ENCODE measurements at regions not wholly inside any gene's neighbourhood (a gene's known extent, or its start where the extent isn't known, plus 50 kb on each side); places are given as distances from the start of the nearest gene placed in this dataset.
A peak's percentile ranks its signal among the peaks of the same experiment; 100 is the strongest.

GRCh38 chr2:71744781-71745180 is 291.4 kb downstream of the DYSF start:
- H3K9ac ChIP-seq (ENCODE audit: low read depth, low read length, poor library complexity) = no peak overlapping the region
- no peak overlapping the region for H3K4me2 ChIP-seq (ENCODE audit: insufficient read depth, low read length, poor library complexity, severe bottlenecking)
- H2BK12ac ChIP-seq (ENCODE audit: low read length) = no peak overlapping the region
- DNase-seq (ENCODE audit: low spot score) = no peak
- no peaks in the 10 kb centered on the region for H3K27me3 ChIP-seq (ENCODE audit: control insufficient read depth in 3 of 3, insufficient read depth in 3 of 3, low read depth in 1 of 3, low read length in 3 of 3)
- WGBS, 2 donors (ENCODE audit: extremely low coverage in 2 of 2, insufficient read length in 2 of 2, insufficient replicate concordance in 1 of 2) = no CpG with 5 or more reads among the region's 6 CpGs
- H3K18ac ChIP-seq (ENCODE audit: low read length) = no peak overlapping the region
- H4K91ac ChIP-seq (ENCODE audit: low read depth, low read length, poor library complexity) = no peak overlapping the region
- no peak overlapping the region for H2AK5ac ChIP-seq (ENCODE audit: low read depth, low read length)
- H3K4ac ChIP-seq (ENCODE audit: low read length) = no peak overlapping the region
- H3K36me3 ChIP-seq (replicated peaks in 1 of 2; ENCODE audit: control insufficient read depth in 2 of 2, insufficient read depth in 2 of 2, low read length in 2 of 2) = no peaks in the 10 kb centered on the region
- H3K14ac ChIP-seq (ENCODE audit: low read length) = no peak overlapping the region
- peaks cover 0 to 2% of the 10 kb centered on the region in 2 donors for H3K4me1 ChIP-seq (ENCODE audit: control insufficient read depth in 2 of 2, insufficient read depth in 1 of 2, low read depth in 1 of 2, low read length in 2 of 2)
- H3K23ac ChIP-seq (ENCODE audit: low read depth, low read length, poor library complexity) = no peak overlapping the region
- no peak overlapping the region for H2BK120ac ChIP-seq (ENCODE audit: low read depth, low read length)
- H3K4me3 ChIP-seq (ENCODE audit: low read length in 2 of 2) = no peak overlapping the region
- no peak overlapping the region for H2BK15ac ChIP-seq (ENCODE audit: low read length)
- peaks cover 0 to 3% of the 10 kb centered on the region in 2 donors for H3K9me3 ChIP-seq (replicated peaks in 1 of 2; ENCODE audit: control insufficient read depth in 2 of 2, insufficient read depth in 1 of 2, low read depth in 1 of 2, low read length in 2 of 2)
- H3K27ac ChIP-seq (replicated peaks; ENCODE audit: low read length) = no peak overlapping the region
- H2BK5ac ChIP-seq (ENCODE audit: low read length) = no peak overlapping the region
- no peaks in the 10 kb centered on the region for H3K79me1 ChIP-seq (ENCODE audit: low read depth, low read length)
- no peak overlapping the region for H4K8ac ChIP-seq (ENCODE audit: low read depth, low read length)
- no peak overlapping the region for H2AFZ ChIP-seq (ENCODE audit: low read length)

GRCh38 chr2:71743995-71744675 is 290.8 kb downstream of the DYSF start:
- no peak overlapping the region for H2BK5ac ChIP-seq (ENCODE audit: low read length)
- no peak overlapping the region for H3K27ac ChIP-seq (replicated peaks; ENCODE audit: low read length)

GRCh38 chr2:71742953-71743601 is 289.7 kb downstream of the DYSF start:
- WGBS, 2 donors (ENCODE audit: extremely low coverage in 2 of 2, insufficient read length in 2 of 2, insufficient replicate concordance in 1 of 2) = no CpG with 5 or more reads among the region's 16 CpGs
- Histone ChIP-seq H3K9me3 (replicated peaks in 1 of 2; ENCODE audit: control insufficient read depth in 2 of 2, insufficient read depth in 1 of 2, low read depth in 1 of 2, low read length in 2 of 2) (peaks cover 0 to 3% of the 10 kb centered on the region in 2 donors), H3K27ac (replicated peaks; ENCODE audit: low read length) (no peak overlapping the region)

More at GRCh38 chr2:71743995-71744675, 290.8 kb downstream of the DYSF start:
- Histone ChIP-seq H2BK120ac (ENCODE audit: low read depth, low read length) (no peak overlapping the region), H2BK12ac (ENCODE audit: low read length) (no peak overlapping the region), H3K18ac (ENCODE audit: low read length) (no peak overlapping the region), H3K9ac (ENCODE audit: low read depth, low read length, poor library complexity) (no peak overlapping the region), H3K9me3 (replicated peaks in 1 of 2; ENCODE audit: control insufficient read depth in 2 of 2, insufficient read depth in 1 of 2, low read depth in 1 of 2, low read length in 2 of 2) (peaks cover 0 to 3% of the 10 kb centered on the region in 2 donors), H4K91ac (ENCODE audit: low read depth, low read length, poor library complexity) (no peak overlapping the region), H2AFZ (ENCODE audit: low read length) (no peak overlapping the region), H3K27me3 (ENCODE audit: control insufficient read depth in 3 of 3, insufficient read depth in 3 of 3, low read depth in 1 of 3, low read length in 3 of 3) (no peaks in the 10 kb centered on the region), H3K4ac (ENCODE audit: low read length) (no peak overlapping the region), H3K14ac (ENCODE audit: low read length) (no peak overlapping the region), H3K79me1 (ENCODE audit: low read depth, low read length) (no peaks in the 10 kb centered on the region), H3K4me3 (ENCODE audit: low read length in 2 of 2) (no peak overlapping the region), H3K4me1 (ENCODE audit: control insufficient read depth in 2 of 2, insufficient read depth in 1 of 2, low read depth in 1 of 2, low read length in 2 of 2) (peaks cover 0 to 2% of the 10 kb centered on the region in 2 donors), H3K4me2 (ENCODE audit: insufficient read depth, low read length, poor library complexity, severe bottlenecking) (no peak overlapping the region), H3K23ac (ENCODE audit: low read depth, low read length, poor library complexity) (no peak overlapping the region), H4K8ac (ENCODE audit: low read depth, low read length) (no peak overlapping the region), H2AK5ac (ENCODE audit: low read depth, low read length) (no peak overlapping the region), H3K36me3 (replicated peaks in 1 of 2; ENCODE audit: control insufficient read depth in 2 of 2, insufficient read depth in 2 of 2, low read length in 2 of 2) (no peaks in the 10 kb centered on the region), H2BK15ac (ENCODE audit: low read length) (no peak overlapping the region)
- no CpG with 5 or more reads among the region's 6 CpGs for WGBS, 2 donors (ENCODE audit: extremely low coverage in 2 of 2, insufficient read length in 2 of 2, insufficient replicate concordance in 1 of 2)
- DNase-seq (ENCODE audit: low spot score) = no peak

GRCh38 chr2:71736986-71737385 is 283.6 kb downstream of the DYSF start:
- H3K79me1 ChIP-seq (ENCODE audit: low read depth, low read length) = peaks cover 1% of the 10 kb centered on the region
- WGBS, 2 donors (ENCODE audit: extremely low coverage in 2 of 2, insufficient read length in 2 of 2, insufficient replicate concordance in 1 of 2) = no CpG with 5 or more reads among the region's 4 CpGs
- H2AK5ac ChIP-seq (ENCODE audit: low read depth, low read length) = no peak overlapping the region
- no peak overlapping the region for H2BK12ac ChIP-seq (ENCODE audit: low read length)
- no peak overlapping the region for H3K4me3 ChIP-seq (ENCODE audit: low read length in 2 of 2)
- no peak overlapping the region for H3K18ac ChIP-seq (ENCODE audit: low read length)
- H3K36me3 ChIP-seq (replicated peaks in 1 of 2; ENCODE audit: control insufficient read depth in 2 of 2, insufficient read depth in 2 of 2, low read length in 2 of 2) = no peaks in the 10 kb centered on the region
- no peak overlapping the region for H2BK5ac ChIP-seq (ENCODE audit: low read length)
- H2BK120ac ChIP-seq (ENCODE audit: low read depth, low read length) = no peak overlapping the region
- peaks cover 0 to 3% of the 10 kb centered on the region in 2 donors for H3K9me3 ChIP-seq (replicated peaks in 1 of 2; ENCODE audit: control insufficient read depth in 2 of 2, insufficient read depth in 1 of 2, low read depth in 1 of 2, low read length in 2 of 2)
- no peak overlapping the region for H4K91ac ChIP-seq (ENCODE audit: low read depth, low read length, poor library complexity)
- DNase-seq (ENCODE audit: low spot score) = no peak
- no peak overlapping the region for H3K27ac ChIP-seq (replicated peaks; ENCODE audit: low read length)
- H2BK15ac ChIP-seq (ENCODE audit: low read length) = no peak overlapping the region
- H3K23ac ChIP-seq (ENCODE audit: low read depth, low read length, poor library complexity) = no peak overlapping the region
- no peak overlapping the region for H3K9ac ChIP-seq (ENCODE audit: low read depth, low read length, poor library complexity)
- no peaks in the 10 kb centered on the region for H3K4me1 ChIP-seq (ENCODE audit: control insufficient read depth in 2 of 2, insufficient read depth in 1 of 2, low read depth in 1 of 2, low read length in 2 of 2)
- no peak overlapping the region for H3K14ac ChIP-seq (ENCODE audit: low read length)
- no peaks in the 10 kb centered on the region for H3K27me3 ChIP-seq (ENCODE audit: control insufficient read depth in 3 of 3, insufficient read depth in 3 of 3, low read depth in 1 of 3, low read length in 3 of 3)
- H4K8ac ChIP-seq (ENCODE audit: low read depth, low read length) = no peak overlapping the region
- H3K4ac ChIP-seq (ENCODE audit: low read length) = no peak overlapping the region
- H2AFZ ChIP-seq (ENCODE audit: low read length) = no peak overlapping the region
- no peak overlapping the region for H3K4me2 ChIP-seq (ENCODE audit: insufficient read depth, low read length, poor library complexity, severe bottlenecking)

More at GRCh38 chr2:71742953-71743601, 289.7 kb downstream of the DYSF start:
- no peaks in the 10 kb centered on the region for H3K36me3 ChIP-seq (replicated peaks in 1 of 2; ENCODE audit: control insufficient read depth in 2 of 2, insufficient read depth in 2 of 2, low read length in 2 of 2)
- no peak overlapping the region for H2AFZ ChIP-seq (ENCODE audit: low read length)
- no peak overlapping the region for H2BK15ac ChIP-seq (ENCODE audit: low read length)
- H4K91ac ChIP-seq (ENCODE audit: low read depth, low read length, poor library complexity) = no peak overlapping the region
- no peak overlapping the region for H2BK12ac ChIP-seq (ENCODE audit: low read length)
- H3K23ac ChIP-seq (ENCODE audit: low read depth, low read length, poor library complexity) = no peak overlapping the region
- DNase-seq (ENCODE audit: low spot score) = no peak
- H3K27me3 ChIP-seq (ENCODE audit: control insufficient read depth in 3 of 3, insufficient read depth in 3 of 3, low read depth in 1 of 3, low read length in 3 of 3) = no peaks in the 10 kb centered on the region
- H2BK120ac ChIP-seq (ENCODE audit: low read depth, low read length) = no peak overlapping the region
- no peak overlapping the region for H2BK5ac ChIP-seq (ENCODE audit: low read length)
- no peak overlapping the region for H2AK5ac ChIP-seq (ENCODE audit: low read depth, low read length)
- H3K4me1 ChIP-seq (ENCODE audit: control insufficient read depth in 2 of 2, insufficient read depth in 1 of 2, low read depth in 1 of 2, low read length in 2 of 2) = no peaks in the 10 kb centered on the region
- H3K4ac ChIP-seq (ENCODE audit: low read length) = no peak overlapping the region
- H3K9ac ChIP-seq (ENCODE audit: low read depth, low read length, poor library complexity) = no peak overlapping the region
- H3K18ac ChIP-seq (ENCODE audit: low read length) = peak overlapping the region; percentile 42
- no peak overlapping the region for H4K8ac ChIP-seq (ENCODE audit: low read depth, low read length)
- no peak overlapping the region for H3K4me2 ChIP-seq (ENCODE audit: insufficient read depth, low read length, poor library complexity, severe bottlenecking)
- no peak overlapping the region for H3K14ac ChIP-seq (ENCODE audit: low read length)
- no peaks in the 10 kb centered on the region for H3K79me1 ChIP-seq (ENCODE audit: low read depth, low read length)
- no peak overlapping the region for H3K4me3 ChIP-seq (ENCODE audit: low read length in 2 of 2)

Data from neuronal stem cell (in vitro differentiated cells).